ENCODE measurements at regions not wholly inside any gene's neighbourhood (a gene's known extent, or its start where the extent isn't known, plus 50 kb on each side); places are given as distances from the start of the nearest gene placed in this dataset.

DNA sequence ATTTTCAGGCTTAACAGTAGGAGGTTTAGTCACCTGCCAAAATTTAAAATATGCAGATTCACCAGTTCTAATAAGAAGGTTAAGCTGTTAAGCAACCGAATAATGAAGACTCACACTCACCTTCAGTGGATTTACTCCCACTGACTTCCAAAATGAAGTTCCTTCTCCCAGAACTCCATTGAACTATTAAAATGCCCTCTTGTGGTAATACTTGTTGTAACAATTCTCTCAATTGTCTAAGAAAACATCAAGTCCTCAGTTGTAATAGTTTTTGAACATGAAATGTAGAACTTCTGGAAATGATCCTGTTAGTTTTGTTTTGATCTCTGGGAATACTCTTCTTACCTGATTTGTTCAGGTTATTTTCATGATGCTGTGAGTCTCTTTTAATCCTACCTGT lies 522.0 kb upstream of the ATXN8OS start:
- no peaks in the 10 kb centered on the region for H3K4me1 Mint-ChIP-seq
- no peaks in the 10 kb centered on the region for H3K27me3 Mint-ChIP-seq
- no peaks in the 10 kb centered on the region for H3K9me3 Mint-ChIP-seq
- ChIA-PET POLR2A (no interaction called here), CTCF (no interaction called here)
- no peak for DNase-seq
- H3K27ac Mint-ChIP-seq, result no peak overlapping the region
- intact Hi-C loops (cut with micrococcal nuclease), result no loop called here
- no peak overlapping the region for H3K4me3 Mint-ChIP-seq
- H3K36me3 Mint-ChIP-seq (ENCODE audit: low read depth), result no peaks in the 10 kb centered on the region
- TF ChIP-seq, protein P1, sequence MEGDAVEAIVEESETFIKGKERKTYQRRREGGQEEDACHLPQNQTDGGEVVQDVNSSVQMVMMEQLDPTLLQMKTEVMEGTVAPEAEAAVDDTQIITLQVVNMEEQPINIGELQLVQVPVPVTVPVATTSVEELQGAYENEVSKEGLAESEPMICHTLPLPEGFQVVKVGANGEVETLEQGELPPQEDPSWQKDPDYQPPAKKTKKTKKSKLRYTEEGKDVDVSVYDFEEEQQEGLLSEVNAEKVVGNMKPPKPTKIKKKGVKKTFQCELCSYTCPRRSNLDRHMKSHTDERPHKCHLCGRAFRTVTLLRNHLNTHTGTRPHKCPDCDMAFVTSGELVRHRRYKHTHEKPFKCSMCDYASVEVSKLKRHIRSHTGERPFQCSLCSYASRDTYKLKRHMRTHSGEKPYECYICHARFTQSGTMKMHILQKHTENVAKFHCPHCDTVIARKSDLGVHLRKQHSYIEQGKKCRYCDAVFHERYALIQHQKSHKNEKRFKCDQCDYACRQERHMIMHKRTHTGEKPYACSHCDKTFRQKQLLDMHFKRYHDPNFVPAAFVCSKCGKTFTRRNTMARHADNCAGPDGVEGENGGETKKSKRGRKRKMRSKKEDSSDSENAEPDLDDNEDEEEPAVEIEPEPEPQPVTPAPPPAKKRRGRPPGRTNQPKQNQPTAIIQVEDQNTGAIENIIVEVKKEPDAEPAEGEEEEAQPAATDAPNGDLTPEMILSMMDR (IDR thresholded peaks at IDR 0.05), result no peak
- no peak for ATAC-seq (ENCODE audit: low read depth)

DNA sequence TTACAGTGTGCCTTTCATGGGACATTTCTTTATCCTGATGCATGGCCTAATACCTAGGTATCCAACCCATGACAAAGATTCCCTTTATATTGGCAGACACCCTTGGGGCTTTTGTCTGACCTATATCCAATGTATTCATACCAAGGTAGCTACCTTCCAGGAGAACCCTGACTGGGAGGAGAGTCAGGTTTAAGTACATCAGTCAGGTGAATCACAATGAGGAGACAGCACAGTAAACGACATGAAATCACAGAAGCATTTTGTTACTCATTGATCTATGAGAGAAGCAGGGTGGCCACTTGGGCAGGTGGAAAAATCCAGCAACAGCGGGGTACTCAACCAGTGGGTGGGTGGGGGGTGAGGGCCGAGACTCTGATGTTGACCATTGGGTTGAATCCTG lies 527.4 kb upstream of the ATXN8OS start:
- DNase-seq, result no peak
- no peak for ATAC-seq (ENCODE audit: low read depth)
- ChIA-PET CTCF (no interaction called here), POLR2A (no interaction called here)
- Mint-ChIP-seq H3K27me3 (no peaks in the 10 kb centered on the region), H3K9me3 (peaks cover 3% of the 10 kb centered on the region), H3K36me3 (ENCODE audit: low read depth) (no peaks in the 10 kb centered on the region), H3K27ac (no peak overlapping the region), H3K4me3 (no peak overlapping the region), H3K4me1 (no peaks in the 10 kb centered on the region)
- intact Hi-C loops (cut with micrococcal nuclease), result no loop called here
- TF ChIP-seq, protein P1 (IDR thresholded peaks at IDR 0.05), result no peak

DNA sequence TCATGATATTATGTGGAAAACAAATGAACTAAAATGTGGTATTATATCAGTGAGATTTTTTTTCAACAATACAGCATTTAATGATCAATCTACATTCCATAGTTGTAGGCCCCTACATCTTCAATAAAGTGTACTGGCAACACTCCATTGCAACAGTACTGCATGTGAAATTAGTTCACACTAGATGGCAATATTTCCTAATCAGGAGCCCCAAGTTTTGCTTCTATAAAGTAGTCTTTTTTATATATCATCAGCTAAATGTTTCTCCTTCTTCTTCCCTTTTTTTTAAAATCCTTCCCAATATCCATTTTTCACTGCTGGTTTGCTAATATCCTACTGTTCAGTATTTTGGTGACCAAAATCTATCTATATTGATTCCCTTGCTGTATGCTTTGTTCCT lies 528.3 kb upstream of the ATXN8OS start:
- H3K4me1 Mint-ChIP-seq, result no peaks in the 10 kb centered on the region
- CTCF ChIA-PET, result no interaction called here
- no peaks in the 10 kb centered on the region for H3K36me3 Mint-ChIP-seq (ENCODE audit: low read depth)

DNA sequence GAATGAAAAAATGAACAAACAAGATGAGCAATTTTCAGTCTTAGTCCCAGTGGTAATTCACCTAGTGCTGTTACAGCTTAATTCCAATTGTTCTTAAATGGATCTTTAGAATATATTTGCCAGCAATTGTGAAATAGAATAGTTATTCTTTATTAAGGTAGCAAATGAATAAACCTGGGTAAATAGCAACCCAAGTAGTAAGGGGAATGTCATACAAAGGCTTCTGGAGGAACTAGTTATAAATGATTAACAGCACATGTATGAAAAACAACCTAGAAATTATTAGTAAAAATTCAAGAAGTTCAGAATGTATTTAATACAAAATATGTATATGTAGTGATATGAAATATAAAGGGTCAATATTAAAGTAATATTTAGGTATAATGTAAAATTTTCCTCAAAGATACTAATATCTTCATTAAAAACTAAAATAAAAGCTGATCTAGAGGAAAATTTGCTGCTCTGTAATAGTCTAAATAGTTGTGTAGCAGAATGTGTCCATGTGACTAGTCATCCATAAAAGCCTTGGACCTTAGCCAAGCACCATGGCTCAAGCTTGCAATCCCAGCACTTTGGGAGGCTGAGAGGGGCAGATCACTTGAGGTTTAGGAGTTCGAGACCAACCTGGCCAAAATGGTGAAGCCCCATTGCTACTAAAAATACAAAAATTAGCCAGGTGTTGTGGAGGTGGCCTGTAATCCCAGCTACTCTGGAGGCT lies 535.9 kb upstream of the ATXN8OS start:
- Mint-ChIP-seq H3K27ac (no peak overlapping the region), H3K9me3 (peaks cover 5% of the 10 kb centered on the region), H3K4me1 (no peaks in the 10 kb centered on the region), H3K4me3 (no peak overlapping the region), H3K27me3 (no peaks in the 10 kb centered on the region), H3K36me3 (ENCODE audit: low read depth) (no peaks in the 10 kb centered on the region)
- intact Hi-C loops (cut with micrococcal nuclease), result no loop called here
- no peak for DNase-seq
- ATAC-seq (ENCODE audit: low read depth), result no peak
- TF ChIP-seq, protein P1 (IDR thresholded peaks at IDR 0.05), result no peak
- ChIA-PET POLR2A (no interaction called here), CTCF (no interaction called here)

More for the DNA sequence above, 528.3 kb upstream of the ATXN8OS start:
- intact Hi-C loops (cut with micrococcal nuclease), result no loop called here
- Mint-ChIP-seq H3K9me3 (peaks cover 3% of the 10 kb centered on the region), H3K27me3 (no peaks in the 10 kb centered on the region), H3K27ac (no peak overlapping the region), H3K4me3 (no peak overlapping the region)
- DNase-seq, result no peak
- ATAC-seq (ENCODE audit: low read depth), result no peak
- TF ChIP-seq, protein P1 (IDR thresholded peaks at IDR 0.05), result no peak
- POLR2A ChIA-PET, result no interaction called here

DNA sequence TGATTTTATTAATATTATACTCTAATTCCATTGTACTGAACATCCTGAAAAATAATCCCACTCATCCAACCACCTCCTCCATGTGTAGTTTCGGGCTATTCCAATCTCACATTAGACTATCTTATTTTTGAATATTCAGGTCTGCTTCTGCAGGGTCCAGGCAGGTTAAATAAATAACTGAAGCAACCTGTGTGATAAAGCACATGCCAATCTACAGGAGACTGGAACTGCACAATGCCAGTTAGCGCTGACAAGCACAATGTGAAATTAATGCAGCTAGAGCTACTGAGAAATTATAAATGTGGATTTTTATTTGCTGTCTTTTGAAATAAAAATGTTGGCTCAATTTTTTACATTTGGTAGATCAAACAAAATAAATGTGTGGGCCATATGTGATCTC lies 540.1 kb upstream of the ATXN8OS start:
- POLR2A ChIA-PET, result no interaction called here
- peaks cover 2% of the 10 kb centered on the region for H3K9me3 Mint-ChIP-seq
- H3K4me3 Mint-ChIP-seq, result no peak overlapping the region
- no peak for ATAC-seq (ENCODE audit: low read depth)
- intact Hi-C loops (cut with micrococcal nuclease), result no loop called here
- no peaks in the 10 kb centered on the region for H3K36me3 Mint-ChIP-seq (ENCODE audit: low read depth)
- TF ChIP-seq, protein P1 (IDR thresholded peaks at IDR 0.05), result no peak
- DNase-seq, result no peak
- no peaks in the 10 kb centered on the region for H3K27me3 Mint-ChIP-seq
- no peaks in the 10 kb centered on the region for H3K4me1 Mint-ChIP-seq
- no peak overlapping the region for H3K27ac Mint-ChIP-seq
- CTCF ChIA-PET, result no interaction called here

Data from activated B cell treated with CpG ODN at 0.5 μM for 24 hours (primary cell).